DMS79 treated with DMSO at 0.1 percent for 48 hours (cell line): ENCODE measurements at regions not wholly inside any gene's neighbourhood (a gene's known extent, or its start where the extent isn't known, plus 50 kb on each side); places are given as distances from the start of the nearest gene placed in this dataset.
A peak's percentile ranks its signal among the peaks of the same experiment; 100 is the strongest.

ENCODE experiments used
- DNase-seq: peaks from one replicate; lab custom pipeline; 2025; lab: John Stamatoyannopoulos, UW

DNA sequence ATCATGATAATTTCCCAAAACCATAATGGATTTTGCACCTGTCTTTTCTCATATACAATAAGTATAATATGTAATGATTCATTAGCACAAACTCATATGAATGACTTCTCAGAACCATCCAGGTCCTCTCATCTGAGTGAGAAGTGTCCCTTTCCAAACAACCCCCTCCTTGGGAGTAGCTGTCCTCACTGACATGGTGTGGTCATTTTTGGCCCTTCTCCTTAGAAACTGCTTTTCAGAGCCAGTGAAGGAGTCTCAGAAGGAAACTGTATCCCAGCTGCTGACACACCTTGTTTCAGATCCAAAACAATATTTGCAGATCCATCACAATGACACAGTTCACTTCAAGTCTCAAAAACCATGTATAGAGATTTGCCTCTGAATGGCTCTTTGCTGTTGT, 95.5 kb downstream of the MIS18A start:
- DNase-seq: no peak

DNA sequence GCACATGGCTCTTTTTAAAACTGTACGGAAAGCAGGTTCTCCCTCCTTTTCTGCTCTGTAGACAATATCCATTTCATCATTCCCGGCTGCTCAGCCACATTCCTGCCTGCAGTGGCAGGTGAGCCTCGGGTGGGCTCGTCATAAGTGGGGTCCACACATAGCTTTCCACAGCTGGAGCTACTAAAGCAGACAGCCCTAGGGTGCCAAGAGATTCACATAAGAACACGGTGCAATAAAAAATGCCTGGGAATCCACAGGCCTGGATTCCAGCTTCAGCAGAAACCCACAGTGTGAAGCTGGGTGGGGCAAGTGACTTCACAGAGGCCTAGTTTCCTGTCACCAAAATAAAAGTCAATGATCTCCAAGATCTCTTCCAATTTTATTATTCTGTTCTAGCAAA, 96.4 kb downstream of the MIS18A start:
- DNase-seq: no peak

DNA sequence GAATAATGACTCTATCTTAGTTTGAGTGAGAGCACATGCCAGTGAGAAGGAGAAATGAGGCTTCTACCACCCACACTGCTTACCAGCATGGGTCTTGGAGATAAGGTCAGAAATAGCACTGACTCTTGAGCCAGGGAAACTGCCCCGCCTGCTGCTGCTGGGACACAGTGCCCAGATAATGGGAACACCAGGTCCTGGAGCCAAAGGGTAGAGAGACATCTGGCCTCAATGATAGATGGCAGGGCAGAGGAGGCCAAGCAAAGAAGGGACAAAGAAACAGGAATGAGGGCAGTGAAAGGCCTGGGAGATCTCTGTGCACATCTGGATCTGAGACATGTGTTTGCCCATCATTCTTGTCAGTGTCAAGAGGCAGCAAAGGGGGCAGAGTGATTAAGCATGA, 97.4 kb downstream of the MIS18A start:
- no peak for DNase-seq

DNA sequence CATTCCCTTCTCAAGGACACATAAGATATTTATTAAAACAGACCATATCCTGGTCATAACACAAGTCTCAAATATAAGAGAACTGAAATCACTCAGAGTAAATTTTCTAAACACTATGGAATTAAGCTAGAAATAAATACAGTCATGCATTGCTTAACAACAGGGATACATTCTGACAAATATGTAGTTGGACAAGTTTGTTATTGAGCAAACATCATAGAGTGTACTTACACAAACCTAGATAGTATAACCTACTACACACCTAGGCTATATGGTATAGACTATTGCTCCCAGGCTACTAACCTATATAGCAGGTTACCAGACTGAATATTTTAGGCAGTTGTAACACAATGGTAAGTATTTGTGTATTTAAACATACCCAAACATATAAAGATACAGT, 104.0 kb downstream of the MIS18A start:
- no peak for DNase-seq

DNA sequence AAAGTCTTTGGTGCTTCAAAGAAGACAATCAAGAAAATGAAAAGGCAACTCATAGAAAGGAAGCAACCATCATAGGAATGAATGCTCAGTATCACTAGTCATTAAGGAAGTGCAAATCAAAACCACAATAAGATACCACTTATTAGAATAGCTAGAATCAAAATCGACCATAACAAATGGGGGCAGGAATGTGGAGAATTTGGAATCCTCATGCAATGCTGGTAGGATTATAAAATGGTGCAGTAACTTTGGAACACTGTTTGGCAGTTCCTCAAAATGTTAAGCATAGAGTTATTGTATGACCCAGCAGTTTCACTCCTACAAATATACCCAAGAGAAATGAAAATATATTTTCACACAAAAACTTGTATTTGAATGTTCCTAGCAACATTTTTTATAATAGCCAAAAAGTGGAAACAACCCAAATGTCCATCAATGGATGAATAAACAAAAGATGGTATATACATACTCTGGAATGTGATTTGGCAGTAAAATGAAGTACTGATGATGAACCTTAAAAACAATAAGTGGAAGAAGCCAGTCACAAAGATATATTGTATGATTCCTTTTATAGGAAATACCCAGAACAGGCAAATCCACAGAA, 105.6 kb downstream of the MIS18A start:
- DNase-seq: no peak

DNA sequence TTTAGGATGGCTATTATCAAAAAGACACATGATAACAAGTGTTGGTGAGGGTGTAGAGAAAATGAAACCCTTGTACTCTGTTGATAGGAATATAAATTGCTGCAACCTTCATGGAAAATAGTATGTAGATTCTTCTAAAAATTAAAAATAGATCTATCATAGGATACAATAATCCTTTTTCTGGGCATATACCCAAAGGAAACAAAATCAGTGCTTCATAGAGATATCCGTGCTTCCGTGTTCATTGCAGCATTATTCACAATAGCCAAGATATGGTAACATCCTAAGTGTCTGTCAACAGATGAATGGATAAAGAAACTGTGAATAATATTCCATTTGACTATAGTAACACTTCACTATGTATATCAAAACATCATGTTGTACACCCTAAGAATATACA, 106.7 kb downstream of the MIS18A start:
- no peak for DNase-seq

DNA sequence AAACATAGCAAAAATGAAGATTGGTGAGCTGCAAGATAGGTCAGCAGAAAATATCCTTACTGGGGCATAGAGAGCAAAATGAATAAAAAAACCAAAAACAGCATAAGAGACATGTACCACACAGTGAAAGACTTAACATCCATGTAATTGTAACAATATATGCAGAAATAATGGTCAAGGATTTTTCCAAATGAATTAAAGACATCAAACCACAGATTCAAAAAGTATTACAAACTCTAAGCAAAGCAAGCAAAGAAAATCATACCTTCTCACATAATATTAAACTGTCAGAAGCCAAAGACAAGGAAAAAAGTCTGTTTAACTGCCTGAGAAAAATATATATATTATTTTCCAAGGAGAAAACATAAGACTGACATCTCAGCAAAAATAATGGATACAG, 111.3 kb downstream of the MIS18A start:
- DNase-seq: no peak

DNA sequence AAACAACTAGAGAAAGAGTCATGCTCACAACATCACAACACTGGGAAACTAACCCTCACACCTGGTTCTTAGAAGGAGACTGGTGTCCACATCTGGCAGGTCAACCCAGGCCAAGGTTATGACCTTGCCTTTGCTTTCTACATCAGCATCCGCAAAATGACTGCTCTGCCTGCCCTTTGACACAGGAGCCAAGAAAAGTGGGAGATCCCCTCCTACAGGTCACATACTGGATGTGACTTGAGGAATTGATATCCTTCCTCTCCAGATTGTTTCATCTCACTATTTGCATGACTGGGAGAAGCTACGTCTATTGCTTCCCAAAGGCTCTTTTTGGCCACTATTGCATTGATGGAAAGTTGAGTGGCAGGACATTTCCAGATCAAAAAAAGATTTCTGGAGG, 115.5 kb downstream of the MIS18A start:
- no peak for DNase-seq

DNA sequence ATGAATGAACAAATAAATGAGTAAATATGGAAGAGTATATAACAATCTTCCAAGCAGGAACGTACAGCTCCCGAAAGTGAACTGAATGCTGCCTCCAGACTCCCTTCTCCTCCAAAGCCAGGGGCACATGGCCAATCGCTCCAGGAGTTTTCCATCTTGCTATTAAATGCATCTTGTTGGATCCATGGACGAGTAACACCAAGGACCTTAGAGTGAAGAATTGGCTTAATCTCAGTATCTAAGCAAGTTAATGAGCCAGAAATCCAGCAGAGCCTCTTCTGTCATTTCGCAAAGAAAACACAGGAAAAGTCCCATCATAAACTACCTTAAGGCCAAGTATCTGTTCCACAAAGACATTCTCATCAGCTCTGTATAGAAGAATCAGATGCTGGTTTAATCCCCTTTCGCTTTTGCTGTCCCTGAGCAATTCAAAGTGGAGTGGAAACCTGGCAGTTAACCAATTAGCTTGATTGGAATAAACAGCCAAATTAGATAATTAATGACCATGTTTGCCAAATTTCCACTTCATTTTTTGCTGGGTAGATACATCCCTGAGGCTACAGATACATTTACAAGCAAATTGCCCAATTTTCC, 116.0 kb downstream of the MIS18A start:
- DNase-seq: peak; percentile 4

DNA sequence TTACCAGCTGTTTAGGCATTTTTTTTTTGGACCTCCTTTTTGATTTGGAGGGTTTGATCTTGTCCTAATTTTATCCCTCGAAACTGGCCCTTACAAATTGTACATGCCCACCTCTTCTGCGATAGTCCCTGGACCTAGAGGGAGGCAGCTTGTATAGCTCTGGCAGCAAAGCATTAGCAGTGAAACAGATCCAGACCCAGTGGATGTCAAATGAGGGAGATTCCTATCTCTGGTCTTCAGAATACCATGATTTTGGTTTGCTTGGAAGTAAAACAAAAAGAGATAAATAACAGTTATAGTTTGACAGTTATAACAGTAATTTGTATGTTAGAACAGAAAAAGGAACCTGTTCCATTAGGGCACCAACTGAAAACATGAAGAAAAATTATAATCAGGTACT, 123.6 kb downstream of the MIS18A start:
- no peak for DNase-seq

DNA sequence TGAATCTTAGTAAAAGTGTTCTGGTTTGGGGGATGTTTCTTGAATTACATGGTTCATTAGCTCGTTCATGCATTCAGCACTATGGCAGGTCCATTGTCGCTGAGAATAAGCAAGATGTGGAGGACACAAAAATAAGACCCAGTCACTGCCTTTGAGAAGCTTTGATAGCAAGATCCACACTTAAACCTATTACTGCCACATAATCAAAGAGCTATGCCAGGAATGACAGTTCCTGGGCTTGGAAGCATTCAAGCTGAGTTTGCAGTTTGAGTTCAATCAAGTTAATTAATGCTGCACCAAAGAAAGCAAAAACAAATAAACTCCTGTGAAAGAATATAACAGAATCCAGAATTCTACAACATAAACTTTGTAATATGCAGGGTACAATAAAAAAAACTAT, 131.8 kb downstream of the MIS18A start:
- DNase-seq: no peak

DNA sequence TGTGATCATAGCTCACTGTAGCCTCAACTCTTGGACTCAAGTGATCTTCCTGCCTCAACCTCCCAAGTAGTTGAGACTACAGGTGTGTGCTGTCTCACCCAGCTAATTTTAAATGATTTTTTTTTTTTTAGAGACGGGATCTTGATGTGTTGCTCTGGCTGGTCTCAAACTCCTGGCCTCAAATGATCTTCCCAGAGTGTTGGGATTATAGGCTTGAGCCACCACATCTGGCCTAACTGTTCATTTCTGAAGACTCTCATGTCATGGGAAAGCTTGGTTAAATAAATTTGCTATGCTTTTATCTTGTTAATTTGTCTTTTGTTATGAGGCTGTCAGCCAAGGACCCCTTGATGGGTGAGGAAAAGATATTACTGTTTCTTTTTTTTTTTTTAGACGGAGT, 134.0 kb downstream of the MIS18A start:
- DNase-seq: no peak

DNA sequence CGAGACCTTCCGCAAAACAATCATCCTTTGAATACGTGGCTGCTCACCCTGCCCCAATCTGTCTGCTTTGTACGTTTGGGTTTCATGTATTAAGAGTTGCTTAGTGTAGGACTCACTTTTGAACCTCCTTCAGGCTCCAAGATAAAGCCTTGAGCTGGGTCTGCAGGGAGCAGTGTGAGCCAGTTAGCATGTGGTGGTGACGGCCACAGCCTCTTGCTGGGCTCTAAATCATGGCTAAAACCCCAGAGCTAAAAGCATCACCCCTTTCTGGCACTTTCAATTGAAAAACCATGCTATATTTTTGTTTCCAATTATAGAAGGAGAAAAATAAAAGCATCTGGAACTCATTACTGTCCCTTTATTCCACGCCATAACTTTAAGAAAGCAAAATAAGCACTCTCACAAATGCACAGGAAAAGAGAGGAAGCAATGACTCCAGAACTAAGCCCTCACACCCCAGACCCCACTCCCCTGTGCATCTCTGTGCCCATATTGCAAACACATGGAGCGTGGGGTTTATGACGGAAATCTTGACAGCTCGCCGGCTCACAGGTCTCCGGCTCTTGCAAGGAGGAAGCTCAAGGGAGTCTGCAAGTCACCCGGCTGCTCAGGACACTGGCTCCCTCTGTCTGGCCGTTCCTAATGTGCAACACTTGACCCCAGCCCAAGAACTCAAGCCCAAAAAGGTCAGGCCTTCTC, 135.5 kb downstream of the MIS18A start:
- no peak for DNase-seq

DNA sequence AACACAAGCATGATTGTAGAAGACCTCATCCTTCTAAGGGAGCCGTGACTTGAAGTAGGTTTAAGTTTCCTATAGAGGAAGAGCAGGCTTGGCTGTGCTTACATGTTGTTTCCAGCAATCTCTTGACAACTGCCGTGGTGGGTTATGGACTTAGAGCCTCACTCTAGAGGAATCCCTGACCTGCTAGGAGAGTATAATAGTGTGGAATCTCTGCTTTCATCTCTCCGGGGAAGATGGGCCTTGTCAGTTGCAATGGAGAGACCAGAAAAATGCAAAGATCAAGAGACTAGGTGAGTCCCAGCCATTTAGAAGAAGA, 137.6 kb downstream of the MIS18A start:
- no peak for DNase-seq

DNA sequence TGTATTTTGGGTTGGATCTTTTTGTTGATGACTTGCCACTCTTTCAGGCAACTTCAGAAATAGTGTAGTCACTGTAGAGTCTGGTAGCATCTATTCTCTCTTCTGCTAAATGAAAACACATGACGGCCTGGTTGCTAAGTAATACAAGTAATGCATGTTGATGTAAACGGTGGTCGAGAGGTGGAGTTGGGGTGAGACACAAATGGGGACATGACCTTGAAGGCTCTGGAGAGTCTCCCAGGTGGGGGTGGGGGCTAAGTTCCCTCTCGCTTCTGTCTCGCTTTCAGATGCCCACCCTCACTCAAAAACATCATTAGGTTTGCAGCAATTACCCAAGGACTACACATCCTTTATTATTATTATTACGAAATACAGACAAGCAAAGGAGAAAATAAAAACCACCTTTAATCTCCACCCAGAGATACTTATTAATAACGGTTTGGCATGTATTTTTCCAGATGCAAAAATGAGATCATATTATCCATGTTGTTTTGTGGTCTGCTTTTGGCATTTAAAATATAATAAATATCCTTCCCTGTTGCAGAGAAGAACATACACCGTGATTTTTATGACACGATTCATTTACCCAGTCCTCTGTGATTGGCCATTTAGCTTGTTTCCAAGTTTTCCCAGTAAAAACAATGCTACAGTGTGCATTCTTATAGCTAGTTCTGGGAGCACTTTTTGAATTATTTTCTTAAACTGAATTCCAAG, 138.1 kb downstream of the MIS18A start:
- no peak for DNase-seq

DNA sequence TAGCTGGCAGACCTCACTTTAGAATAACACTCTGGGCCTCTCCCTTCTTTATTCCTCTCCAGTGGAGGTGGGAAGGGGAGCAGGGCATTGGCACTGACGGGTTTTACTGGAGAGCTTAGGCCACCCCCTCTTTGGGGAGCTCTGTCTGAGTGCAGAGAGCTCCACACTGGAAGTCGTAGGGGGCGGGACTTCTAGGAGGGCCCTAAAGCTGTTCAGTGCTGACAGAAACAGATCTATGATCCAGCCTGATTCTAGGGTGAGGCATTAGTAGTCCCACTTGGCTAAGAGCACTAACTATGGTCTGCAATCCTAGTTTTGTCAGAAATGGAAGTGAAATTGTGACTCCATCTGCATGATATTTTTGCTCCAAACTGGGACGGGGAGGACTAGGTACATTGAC, 138.7 kb downstream of the MIS18A start:
- no peak for DNase-seq

DNA sequence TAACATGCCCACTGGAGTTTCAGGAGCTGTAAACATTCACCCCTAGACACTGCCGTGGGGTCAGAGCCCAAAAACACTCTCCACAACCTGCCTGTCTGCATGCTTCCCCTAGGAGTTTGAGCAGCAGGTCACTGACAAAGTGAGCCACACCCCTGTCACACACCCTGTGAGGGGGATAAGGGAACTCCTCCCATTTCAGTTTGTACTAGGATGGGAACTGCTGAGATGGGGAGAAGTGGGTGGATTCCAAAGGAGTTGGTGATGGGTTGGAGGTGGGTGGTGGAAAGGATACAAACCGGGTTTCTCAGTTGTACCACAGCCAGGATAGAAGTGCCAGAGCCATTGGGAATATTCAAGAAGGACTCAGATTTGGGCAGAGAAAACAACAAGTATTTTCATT, 140.2 kb downstream of the MIS18A start:
- DNase-seq: no peak

DNA sequence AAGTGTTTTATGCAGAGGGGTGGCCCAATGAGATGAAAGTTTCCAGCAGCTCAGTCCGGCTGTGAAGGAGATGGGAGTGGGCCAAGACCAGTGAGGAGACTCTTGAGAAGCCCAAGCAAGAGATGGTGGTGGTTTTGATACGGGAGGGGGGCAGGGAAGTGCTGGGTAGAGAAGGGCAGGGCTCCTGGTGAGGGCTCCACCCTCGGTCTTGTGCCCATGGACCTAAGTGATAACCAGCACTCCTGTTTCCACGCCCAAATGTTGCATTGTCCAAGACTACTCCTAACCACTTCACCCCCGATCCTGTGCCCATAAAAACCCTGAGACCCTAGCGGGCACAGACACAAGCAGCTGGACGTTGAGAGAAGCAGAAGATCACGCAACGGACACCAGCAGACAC, 140.9 kb downstream of the MIS18A start:
- no peak for DNase-seq

DNA sequence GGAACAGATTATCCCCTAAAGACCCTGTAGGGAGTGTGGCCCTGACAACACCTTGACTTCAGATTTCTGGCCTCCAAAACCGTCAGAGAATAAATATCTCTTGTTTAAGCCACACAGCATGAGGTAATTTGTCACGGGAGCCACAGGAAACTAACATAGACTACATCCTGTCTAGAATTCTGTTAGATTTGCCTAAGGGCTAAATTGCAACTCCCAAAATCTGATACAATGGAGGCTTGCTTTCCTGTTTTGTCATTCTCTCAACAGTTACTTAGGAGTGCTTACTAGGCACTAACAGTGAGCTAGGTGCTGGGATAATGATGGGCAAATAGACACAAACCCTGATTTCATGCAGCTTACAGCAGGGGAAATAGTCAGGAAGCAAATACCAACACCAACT, 141.6 kb downstream of the MIS18A start:
- no peak for DNase-seq

DNA sequence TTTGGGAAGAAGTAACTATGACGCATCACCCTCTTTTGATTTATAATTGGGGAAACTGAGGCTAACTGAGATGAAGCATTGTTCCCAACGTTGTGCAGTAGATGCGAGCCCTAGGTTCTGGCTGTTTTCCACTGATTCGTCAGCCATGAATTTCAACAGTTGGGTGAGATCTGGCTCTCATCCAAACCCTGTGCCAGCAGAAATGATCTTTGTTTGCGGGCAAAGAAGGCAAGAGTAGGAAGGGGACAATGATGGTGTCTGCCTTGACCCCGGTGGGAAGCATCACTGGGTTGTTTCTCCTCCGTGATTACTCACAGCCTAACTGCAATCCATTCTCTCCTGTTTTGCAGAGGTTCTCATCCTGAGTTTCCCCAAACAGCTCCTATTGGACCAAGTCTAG, 142.3 kb downstream of the MIS18A start:
- DNase-seq: peak; percentile 19

DNA sequence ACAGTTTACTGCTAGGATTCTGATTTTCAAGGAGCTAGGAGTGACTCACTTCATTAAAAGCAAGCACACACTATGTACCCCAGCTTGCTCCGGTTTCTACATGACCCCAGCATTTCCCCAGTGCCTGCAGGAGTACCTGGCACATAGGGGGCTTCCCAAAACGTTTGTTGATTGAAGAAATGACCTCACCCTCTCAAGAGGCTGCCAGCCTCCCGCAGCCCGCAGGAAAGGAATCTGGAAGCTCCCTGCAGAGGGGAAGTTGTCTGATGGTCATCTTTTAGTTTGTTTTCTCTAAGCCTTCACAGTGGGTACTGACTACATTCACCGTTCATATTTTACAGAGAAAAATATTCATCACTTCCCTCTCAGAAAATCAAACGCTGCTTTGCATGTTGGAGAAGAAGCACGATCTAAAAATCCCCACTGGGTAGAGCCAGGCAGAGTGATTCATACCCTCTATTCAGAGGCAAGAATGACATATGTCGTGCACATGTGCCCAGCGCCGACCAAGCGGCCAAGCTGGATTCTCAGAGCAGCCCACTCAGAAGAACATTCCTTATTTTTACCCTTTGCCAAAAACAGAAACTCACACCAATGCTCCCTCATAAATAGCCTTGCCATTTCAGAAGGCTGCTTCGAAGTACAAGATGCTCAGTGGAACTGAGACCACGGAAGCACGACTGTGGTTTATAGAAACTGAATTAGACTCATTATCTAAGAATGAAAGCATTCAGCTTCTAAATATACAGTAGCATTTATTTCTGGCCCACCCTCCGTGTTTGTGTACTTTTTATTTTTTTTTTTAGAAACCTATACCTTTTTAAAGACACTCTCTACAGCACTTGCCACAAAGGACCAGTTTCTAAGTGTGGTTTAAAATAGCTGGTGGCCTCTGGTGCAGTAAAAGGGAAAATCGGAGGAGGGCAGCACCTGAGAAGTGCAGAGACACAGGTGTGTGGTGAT, 143.2 kb downstream of the MIS18A start:
- no peak for DNase-seq

DNA sequence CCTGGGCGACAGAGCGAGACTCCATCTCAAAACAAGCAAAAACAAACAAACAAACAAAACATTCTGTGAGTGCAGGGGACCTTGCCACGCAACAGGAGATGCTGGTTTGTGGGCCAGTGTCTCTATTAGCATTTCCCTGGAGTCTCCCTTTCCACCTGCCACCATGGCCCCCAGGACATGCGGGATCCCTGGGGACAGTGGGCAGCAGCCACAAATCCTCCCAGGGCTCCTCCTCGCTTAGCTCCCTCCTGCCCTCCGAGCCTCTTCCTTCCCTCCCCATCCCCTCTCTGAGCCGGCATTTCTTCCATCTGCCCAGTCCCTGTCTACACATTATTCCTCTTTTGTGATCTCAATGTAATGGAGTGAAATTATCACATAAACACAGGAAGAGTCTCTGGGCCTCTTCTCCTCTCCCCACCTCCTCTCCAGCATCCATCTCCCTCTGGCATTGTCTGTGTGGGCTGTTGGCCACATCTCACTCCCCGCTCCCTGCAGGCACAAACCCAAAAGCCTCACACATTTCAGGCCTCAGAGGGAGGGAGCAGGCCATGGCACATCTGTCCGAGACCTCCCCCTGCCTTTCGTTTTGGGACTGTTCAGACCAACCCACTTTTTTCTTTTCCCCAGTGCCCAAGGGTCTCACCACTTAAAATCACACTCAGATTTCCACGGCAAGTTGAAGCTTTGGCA, 144.3 kb downstream of the MIS18A start:
- DNase-seq: no peak
